Heart left ventricle (tissue), 16 donors: ENCODE measurements at regions not wholly inside any gene's neighbourhood (a gene's known extent, or its start where the extent isn't known, plus 50 kb on each side); places are given as distances from the start of the nearest gene placed in this dataset.

ENCODE experiments used
- ATAC-seq, 4 donors: fragments of 200-7000 bp; cut with Tn5 transposase; one replicate each; pipeline ENCODE4 v1.9.1; 2020 to 2022; ENCODE audit warnings: moderate library complexity in 4 of 4, mild to moderate bottlenecking in 3 of 4, moderate number of reproducible peaks in 1 of 4
- DNase-seq, 5 donors: peaks; one replicate each; pipeline ENCODE4 v3.0.0-alpha.2; 2020
- H3K27ac ChIP-seq, 12 donors: fragments of 200-600 bp; sonication (generic) in 4 of 12; one replicate each; pipeline versions ENCODE4 v1.5.0 to v1.8.0; 2016 to 2022; ENCODE audit warnings: mild to moderate bottlenecking in 2 of 12
- H3K27me3 ChIP-seq, 9 donors: fragments of 200-600 bp; sonication (generic) in 2 of 9; one replicate each; pipeline versions ENCODE4 v1.5.1 to v1.8.0; 2016 to 2022; ENCODE audit warnings: mild to moderate bottlenecking in 3 of 9
- H3K36me3 ChIP-seq, 9 donors: fragments of 200-600 bp; sonication (generic) in 2 of 9; one replicate each; pipeline versions ENCODE4 v1.5.0 to v1.8.0; 2018 to 2022; ENCODE audit warnings: mild to moderate bottlenecking in 2 of 9
- H3K4me1 ChIP-seq, 12 donors: fragments of 200-600 bp; sonication (generic) in 4 of 12; one replicate each; pipeline versions ENCODE4 v1.5.0 to v1.8.0; 2016 to 2022; ENCODE audit warnings: mild to moderate bottlenecking in 3 of 12
- H3K4me3 ChIP-seq, 12 donors: fragments of 200-600 bp; sonication (generic) in 4 of 12; one replicate each; pipeline versions ENCODE4 v1.5.0 to v1.8.0; 2017 to 2022; ENCODE audit warnings: mild to moderate bottlenecking in 9 of 12, moderate library complexity in 4 of 12
- H3K9me3 ChIP-seq, 12 donors: fragments of 200-600 bp; sonication (generic) in 4 of 12; one replicate each; pipeline versions ENCODE4 v1.5.0 to v1.8.0; 2016 to 2022; ENCODE audit warnings: mild to moderate bottlenecking in 1 of 12
- CTCF ChIP-seq, 12 donors: fragments of 200-600 bp; sonication (generic) in 4 of 12; IDR thresholded peaks; one replicate each; pipeline versions ENCODE4 v1.5.0 to v1.8.0; 2018 to 2022; ENCODE audit warnings: antibody characterized with exemption in 12 of 12, mild to moderate bottlenecking in 5 of 12
- POLR2A ChIP-seq, 2 donors: fragments of 450-650 bp; IDR thresholded peaks; one replicate each; pipeline ENCODE4 v1.6.1; 2017; ENCODE audit warnings: antibody characterized with exemption in 2 of 2, mild to moderate bottlenecking in 2 of 2, moderate library complexity in 2 of 2
- WGBS, 4 donors: extraction: QIAGEN DNeasy Blood & Tissue Kit in 2 of 4; methylation state at CpG; one replicate each; pipeline versions ENCODE4 v1.1.5 to v1.1.7; 2013 to 2018; 5-methylcytosine and 5-hydroxymethylcytosine counted together
- intact Hi-C, 10 donors: fragments of 100-400 bp; cut with DNase I; formaldehyde crosslinking; loops; one replicate each; pipeline versions ENCODE4 v1.11.1 to v1.14.2; 2022
- donor health status: ischemic (EF 13 %, LVEDD 7.1; RV severe dilation, severe dysfunction).
- donor health status: healthy with polysubstance abuse.
- donor health status: DM: no; HTN: yes; CAD: no.
- donor health status: DM: no; HTN: no; CAD: no.
- donor health status: ischemic (EF 25% LVEDD 6.9; RV normal size, moderate dysfunction).
- donor health status: ischemic (EF 25% LVEDD 5.7; RV mildly dilated, moderate dysfunction).
- donor health status: healthy.
- donor health status: DM: yes; HTN: yes; CAD: no.
- donor health status: ischemic (EF 35%, LVEDD 5.7; RV mildly dilated, moderate dysfunction).
- donor health status: nonischemic (EF 11% LVEDD 7.7; RV severe dilation, severe dysfunction).
- donor health status: DM: yes; HTN: yes; CAD: no.
- donor health status: PGD.
- donor health status: ischemic (EF 29% LVEDD 5.4; RV normal size, mild dysfunction).
- donor health status: nonischemic (EF 23%, LVEDD 6.1; RV moderate dilation, normal function).

- no peak overlapping the region for H3K4me3 ChIP-seq
- DNase-seq = no peak
- TF ChIP-seq POLR2A (IDR thresholded peaks at IDR 0.05) (no peak), CTCF (IDR thresholded peaks at IDR 0.05) (no peak)
- ATAC-seq = no peak
- 74 to 96% (median 83%) methylated on average over 2 of the region's 2 CpGs for WGBS, 4 donors
- H3K9me3 ChIP-seq = no peaks in the 10 kb centered on the region
- no peak overlapping the region for H3K27ac ChIP-seq
- intact Hi-C loops = no loop called here
- peaks cover 0 to 5% (median 0%) of the 10 kb centered on the region in 12 donors for H3K4me1 ChIP-seq
- no peaks in the 10 kb centered on the region for H3K36me3 ChIP-seq
- H3K27me3 ChIP-seq = peaks cover 0 to 34% (median 0%) of the 10 kb centered on the region in 9 donors
These were observed 281.9 kb downstream of the TLE3 start for GRCh38 chr15:69815793-69816192.

- ATAC-seq (no peak), DNase-seq (no peak)
- H3K4me3 ChIP-seq = no peak overlapping the region
- no peaks in the 10 kb centered on the region for H3K9me3 ChIP-seq
- H3K27ac ChIP-seq = no peak overlapping the region
- WGBS, 4 donors = 62 to 65% (median 63%) methylated on average over 2 of the region's 2 CpGs
- no peak for TF ChIP-seq CTCF (IDR thresholded peaks at IDR 0.05)
- no peak for TF ChIP-seq POLR2A (IDR thresholded peaks at IDR 0.05)
- no peaks in the 10 kb centered on the region for H3K36me3 ChIP-seq
- no peaks in the 10 kb centered on the region for H3K4me1 ChIP-seq
- intact Hi-C loops = no loop called here
- peaks cover 0 to 40% (median 0%) of the 10 kb centered on the region in 9 donors for H3K27me3 ChIP-seq
These were observed 281.2 kb downstream of the TLE3 start for GRCh38 chr15:69816522-69816921.

GRCh38 chr15:69818529-69818928 is 279.2 kb downstream of the TLE3 start:
- TF ChIP-seq CTCF (IDR thresholded peaks at IDR 0.05) (no peak), POLR2A (IDR thresholded peaks at IDR 0.05) (no peak)
- Histone ChIP-seq H3K4me3 (no peak overlapping the region), H3K36me3 (no peaks in the 10 kb centered on the region), H3K27ac (no peak overlapping the region), H3K4me1 (no peaks in the 10 kb centered on the region), H3K9me3 (no peaks in the 10 kb centered on the region), H3K27me3 (peaks cover 0 to 36% (median 0%) of the 10 kb centered on the region in 9 donors)
- DNase-seq = no peak
- intact Hi-C loops = no loop called here
- peak in 1 of 4 donors; percentile 47 for ATAC-seq
- WGBS, 4 donors = 77 to 88% (median 82%) methylated on average over 8 of the region's 8 CpGs

- H3K27ac ChIP-seq = no peak overlapping the region
- no peaks in the 10 kb centered on the region for H3K4me1 ChIP-seq
- no peaks in the 10 kb centered on the region for H3K36me3 ChIP-seq
- no peaks in the 10 kb centered on the region for H3K9me3 ChIP-seq
- intact Hi-C loops = no loop called here
- no peak for ATAC-seq
- 90 to 93% (median 92%) methylated on average over 3 of the region's 3 CpGs for WGBS, 4 donors
- TF ChIP-seq POLR2A (IDR thresholded peaks at IDR 0.05) (no peak), CTCF (IDR thresholded peaks at IDR 0.05) (no peak)
- DNase-seq = no peak
- H3K4me3 ChIP-seq = no peak overlapping the region
- peaks cover 0 to 42% (median 0%) of the 10 kb centered on the region in 9 donors for H3K27me3 ChIP-seq
These were observed 278.3 kb downstream of the TLE3 start for GRCh38 chr15:69819371-69819770.
